GM23338 (cell line): ENCODE measurements at regions not wholly inside any gene's neighbourhood (a gene's known extent, or its start where the extent isn't known, plus 50 kb on each side); places are given as distances from the start of the nearest gene placed in this dataset.
"Not testable (repeated sequence)": the region's sequence is repeated elsewhere in the genome, so short reads cannot be mapped to it uniquely, and the experiment has no call there.

Experiments used
- ATAC-seq: fragments of 200-7000 bp; cut with Tn5 transposase; 3 replicates; pipeline ENCODE4 v1.9.1; 2020
- DNase-seq: peaks from one replicate; pipeline ENCODE4 v3.0.0-alpha.2; 2015; ENCODE audit warnings: low spot score
- H2AFZ ChIP-seq: fragments of 200-600 bp; sonication (generic); 2 replicates; pipeline ENCODE4 v1.8.0; 2016; ENCODE audit warnings: antibody characterized with exemption, mild to moderate bottlenecking, moderate library complexity
- H3F3A ChIP-seq: fragments of 200-600 bp; sonication (generic); replicated peaks from 2 replicates; pipeline ENCODE4 v1.8.0; 2017; ENCODE audit warnings: antibody characterized with exemption, mixed run types, low read depth
- H3K27ac ChIP-seq: fragments of 200-600 bp; sonication (generic); 2 replicates; pipeline ENCODE4 v1.6.1; 2016; ENCODE audit warnings: low read depth
- H3K27me3 ChIP-seq: fragments of 200-600 bp; sonication (generic); 2 replicates; pipeline ENCODE4 v1.8.0; 2016; ENCODE audit warnings: mild to moderate bottlenecking, mixed run types, moderate library complexity; ENCODE audit not compliant: insufficient read depth
- H3K36me3 ChIP-seq: fragments of 200-600 bp; sonication (generic); 2 replicates; pipeline ENCODE4 v1.8.0; 2016; ENCODE audit warnings: mild to moderate bottlenecking; ENCODE audit not compliant: insufficient read depth
- H3K4me1 ChIP-seq: fragments of 200-600 bp; sonication (generic); 2 replicates; pipeline ENCODE4 v1.8.0; 2016; ENCODE audit warnings: mild to moderate bottlenecking, moderate library complexity; ENCODE audit not compliant: insufficient read depth
- H3K4me2 ChIP-seq: fragments of 200-600 bp; sonication (generic); 2 replicates; pipeline ENCODE4 v1.7.1; 2017; ENCODE audit warnings: mixed run types
- H3K4me3 ChIP-seq: fragments of 200-600 bp; sonication (generic); 2 replicates; pipeline ENCODE4 v1.6.1; 2016; ENCODE audit warnings: mixed run types
- H3K79me2 ChIP-seq: fragments of 200-600 bp; sonication (generic); replicated peaks from 2 replicates; pipeline ENCODE4 v1.8.0; 2017; ENCODE audit warnings: mild to moderate bottlenecking; ENCODE audit not compliant: insufficient read depth
- H3K9me2 ChIP-seq: fragments of 200-600 bp; sonication (generic); 2 replicates; pipeline ENCODE4 v1.8.0; 2017; ENCODE audit not compliant: insufficient read depth
- H4K20me1 ChIP-seq: fragments of 200-600 bp; sonication (generic); replicated peaks from 2 replicates; pipeline ENCODE4 v1.8.0; 2017; ENCODE audit warnings: mild to moderate bottlenecking; ENCODE audit not compliant: insufficient read depth
- H3K27ac Mint-ChIP-seq: 2 replicates; pipeline ENCODE4 v1.8.0; 2020; ENCODE audit warnings: inconsistent platforms, mild to moderate bottlenecking, moderate library complexity, mixed read lengths
- H3K27me3 Mint-ChIP-seq: 3 replicates; pipeline ENCODE4 v1.8.0; 2022; ENCODE audit warnings: low read depth, mild to moderate bottlenecking, moderate library complexity, mixed read lengths, inconsistent platforms; ENCODE audit not compliant: insufficient read depth, poor library complexity
- H3K36me3 Mint-ChIP-seq: 3 replicates; pipeline ENCODE4 v1.8.0; 2021; ENCODE audit warnings: low read depth, mild to moderate bottlenecking, inconsistent platforms, moderate library complexity, mixed read lengths
- H3K4me1 Mint-ChIP-seq: 3 replicates; pipeline ENCODE4 v1.8.0; 2020; ENCODE audit warnings: mild to moderate bottlenecking, inconsistent platforms, mixed read lengths
- H3K4me3 Mint-ChIP-seq: 3 replicates; pipeline ENCODE4 v1.8.0; 2021; ENCODE audit warnings: moderate library complexity, mild to moderate bottlenecking, inconsistent platforms, mixed read lengths
- H3K9me3 Mint-ChIP-seq: 3 replicates; pipeline ENCODE4 v1.8.0; 2020; ENCODE audit warnings: moderate library complexity, mild to moderate bottlenecking, inconsistent platforms, mixed read lengths
- CTCF ChIP-seq, 2 experiments: fragments of 200-600 bp in 1 of 2; sonication (generic) in 1 of 2; conservative IDR thresholded peaks; 2 replicates each; pipeline versions ENCODE4 v1.5.1 to v1.6.1; 2016 to 2017; ENCODE audit warnings: antibody characterized with exemption in 2 of 2, low read depth in 2 of 2, mild to moderate bottlenecking in 2 of 2, moderate library complexity in 1 of 2

GRCh38 chr2:89938756-89939155, 1247.3 kb downstream of the RPIA start:
- not testable (repeated sequence) for H3K9me2 ChIP-seq, H3K4me1 Mint-ChIP-seq, H4K20me1 ChIP-seq, H3K27ac Mint-ChIP-seq, H3K4me2 ChIP-seq, H3K27me3 Mint-ChIP-seq, H2AFZ ChIP-seq, H3K4me3 Mint-ChIP-seq, H3K4me1 ChIP-seq, H3K79me2 ChIP-seq, H3K4me3 ChIP-seq, H3K36me3 Mint-ChIP-seq, ATAC-seq, H3K27ac ChIP-seq, H3K27me3 ChIP-seq, H3K36me3 ChIP-seq, H3F3A ChIP-seq
- peak; percentile 30 to 43; a peak in 3 of 4 replicates for TF ChIP-seq CTCF (conservative IDR thresholded peaks at IDR 0.05; ENCODE audit: low read depth in 2 of 2)
- peak; percentile 2 for DNase-seq
- H3K9me3 Mint-ChIP-seq = peaks cover 45% of the 10 kb centered on the region

- H3K36me3 ChIP-seq, H3K27me3 ChIP-seq, H3K27me3 Mint-ChIP-seq, H3K9me2 ChIP-seq, H3F3A ChIP-seq, H3K4me1 Mint-ChIP-seq, H3K79me2 ChIP-seq, H3K4me2 ChIP-seq, DNase-seq, ATAC-seq, H2AFZ ChIP-seq, H3K4me3 ChIP-seq, H3K27ac Mint-ChIP-seq, H4K20me1 ChIP-seq, H3K4me1 ChIP-seq, H3K36me3 Mint-ChIP-seq, H3K27ac ChIP-seq, H3K4me3 Mint-ChIP-seq: not testable (repeated sequence)
- peaks cover 25% of the 10 kb centered on the region for H3K9me3 Mint-ChIP-seq
Measured at GRCh38 chr2:89944267-89944666, 1252.8 kb downstream of the RPIA start.

- not testable (repeated sequence) for H3K27ac Mint-ChIP-seq, H3K9me2 ChIP-seq, H3K27me3 Mint-ChIP-seq, H3K27ac ChIP-seq, ATAC-seq, H2AFZ ChIP-seq, H3K4me1 Mint-ChIP-seq, DNase-seq, H3K27me3 ChIP-seq, H3K36me3 ChIP-seq, H3F3A ChIP-seq, H4K20me1 ChIP-seq, H3K4me2 ChIP-seq, H3K4me1 ChIP-seq, H3K36me3 Mint-ChIP-seq, H3K79me2 ChIP-seq, H3K4me3 Mint-ChIP-seq, H3K4me3 ChIP-seq
- peaks cover 25% of the 10 kb centered on the region for H3K9me3 Mint-ChIP-seq
Measured at GRCh38 chr2:89945004-89945616, 1253.6 kb downstream of the RPIA start.

- not testable (repeated sequence) for H3K36me3 ChIP-seq, H3K4me1 Mint-ChIP-seq, H3K9me2 ChIP-seq, H3K27ac ChIP-seq, H3K27me3 ChIP-seq, H3F3A ChIP-seq, DNase-seq, H3K4me3 Mint-ChIP-seq, H3K27ac Mint-ChIP-seq, H4K20me1 ChIP-seq, H3K27me3 Mint-ChIP-seq, H2AFZ ChIP-seq, H3K4me3 ChIP-seq, H3K4me1 ChIP-seq, H3K4me2 ChIP-seq, ATAC-seq, H3K36me3 Mint-ChIP-seq, H3K79me2 ChIP-seq
- peaks cover 21% of the 10 kb centered on the region for H3K9me3 Mint-ChIP-seq
Measured at GRCh38 chr2:89947208-89947815, 1255.8 kb downstream of the RPIA start.

GRCh38 chr2:89948102-89948501, 1256.6 kb downstream of the RPIA start:
- peaks cover 22% of the 10 kb centered on the region for H3K9me3 Mint-ChIP-seq

GRCh38 chr2:89950807-89951206, 1259.3 kb downstream of the RPIA start:
- not testable (repeated sequence) for H3K27me3 ChIP-seq, H4K20me1 ChIP-seq, H3K27ac ChIP-seq, H3K4me1 ChIP-seq, H3K9me2 ChIP-seq, ATAC-seq, DNase-seq, H3F3A ChIP-seq, H3K4me3 Mint-ChIP-seq, H3K79me2 ChIP-seq, H3K27ac Mint-ChIP-seq, H3K36me3 ChIP-seq, H2AFZ ChIP-seq, H3K4me2 ChIP-seq, H3K27me3 Mint-ChIP-seq, H3K4me3 ChIP-seq, H3K4me1 Mint-ChIP-seq, H3K36me3 Mint-ChIP-seq
- H3K9me3 Mint-ChIP-seq = peaks cover 31% of the 10 kb centered on the region

More at GRCh38 chr2:89948102-89948501, 1256.6 kb downstream of the RPIA start:
- not testable (repeated sequence) for H3K79me2 ChIP-seq, H4K20me1 ChIP-seq, H3K4me1 ChIP-seq, H3K4me1 Mint-ChIP-seq, ATAC-seq, H3K36me3 ChIP-seq, H3K4me2 ChIP-seq, H3K9me2 ChIP-seq, H3K27ac ChIP-seq, H3F3A ChIP-seq, DNase-seq, H3K4me3 ChIP-seq, H3K4me3 Mint-ChIP-seq, H2AFZ ChIP-seq, H3K27ac Mint-ChIP-seq, H3K27me3 ChIP-seq, H3K27me3 Mint-ChIP-seq, H3K36me3 Mint-ChIP-seq
